Endodermal cell (in vitro differentiated cells): ENCODE measurements at regions not wholly inside any gene's neighbourhood (a gene's known extent, or its start where the extent isn't known, plus 50 kb on each side); places are given as distances from the start of the nearest gene placed in this dataset.
A peak's percentile ranks its signal among the peaks of the same experiment; 100 is the strongest.

Experiments
- DNase-seq: peaks from one replicate; pipeline ENCODE4 v3.0.0-alpha.2; 2017
- H3K27ac ChIP-seq: 2 replicates; pipeline ENCODE4 v1.5.1; 2013; ENCODE audit warnings: mild to moderate bottlenecking, low read depth, low read length, moderate library complexity
- H3K27me3 ChIP-seq: 2 replicates; pipeline ENCODE4 v1.6.1; 2013; ENCODE audit warnings: mild to moderate bottlenecking, low read length, moderate library complexity; ENCODE audit not compliant: insufficient read depth, control insufficient read depth, poor library complexity, severe bottlenecking
- H3K36me3 ChIP-seq: 2 replicates; pipeline ENCODE4 v1.7.0; 2013; ENCODE audit warnings: mild to moderate bottlenecking, low read length, moderate library complexity; ENCODE audit not compliant: control insufficient read depth, insufficient read depth
- H3K4me1 ChIP-seq: one replicate; pipeline ENCODE4 v1.7.0; 2013; ENCODE audit warnings: low read length; ENCODE audit not compliant: control insufficient read depth, insufficient read depth
- H3K4me3 ChIP-seq: 2 replicates; pipeline ENCODE4 v1.5.1; 2013; ENCODE audit warnings: mild to moderate bottlenecking, low read length, moderate library complexity
- H3K9ac ChIP-seq: 2 replicates; pipeline ENCODE4 v1.6.1; 2013; ENCODE audit warnings: mild to moderate bottlenecking, low read length, moderate library complexity; ENCODE audit not compliant: poor library complexity, severe bottlenecking; ENCODE audit errors: extremely low read depth
- H3K9me3 ChIP-seq: 2 replicates; pipeline ENCODE4 v1.6.1; 2013; ENCODE audit warnings: mild to moderate bottlenecking, low read length, moderate library complexity; ENCODE audit not compliant: control insufficient read depth
- H3K27ac Mint-ChIP-seq: 2 replicates; pipeline ENCODE4 v1.8.0; 2020; ENCODE audit warnings: mixed read lengths
- H3K27me3 Mint-ChIP-seq: 2 replicates; pipeline ENCODE4 v1.8.0; 2021; ENCODE audit warnings: mild to moderate bottlenecking, mixed read lengths; ENCODE audit not compliant: insufficient read depth
- H3K36me3 Mint-ChIP-seq: 2 replicates; pipeline ENCODE4 v1.8.0; 2020; ENCODE audit warnings: low read depth, mixed read lengths
- H3K4me1 Mint-ChIP-seq: 2 replicates; pipeline ENCODE4 v1.8.0; 2020; ENCODE audit warnings: mixed read lengths
- H3K4me3 Mint-ChIP-seq: 2 replicates; pipeline ENCODE4 v1.8.0; 2020; ENCODE audit warnings: mild to moderate bottlenecking, moderate library complexity, mixed read lengths
- H3K9me3 Mint-ChIP-seq: 2 replicates; pipeline ENCODE4 v1.8.0; 2020; ENCODE audit warnings: mild to moderate bottlenecking, mixed read lengths
- WGBS, 2 experiments: methylation state at CpG; one replicate each; pipeline versions ENCODE4 v1.1.5 to v1.1.7; 2013; ENCODE audit warnings: missing lambda C conversion rate in 2 of 2, mixed read lengths in 1 of 2; ENCODE audit not compliant: insufficient coverage in 1 of 2, insufficient read length in 1 of 2; 5-methylcytosine and 5-hydroxymethylcytosine counted together
- TF ChIP-seq, protein P1 (sequence below): fragments of 200-600 bp; sonication (generic); conservative IDR thresholded peaks from 2 replicates; pipeline ENCODE4 v1.5.0; 2021; ENCODE audit warnings: antibody characterized with exemption, mild to moderate bottlenecking

DNA sequence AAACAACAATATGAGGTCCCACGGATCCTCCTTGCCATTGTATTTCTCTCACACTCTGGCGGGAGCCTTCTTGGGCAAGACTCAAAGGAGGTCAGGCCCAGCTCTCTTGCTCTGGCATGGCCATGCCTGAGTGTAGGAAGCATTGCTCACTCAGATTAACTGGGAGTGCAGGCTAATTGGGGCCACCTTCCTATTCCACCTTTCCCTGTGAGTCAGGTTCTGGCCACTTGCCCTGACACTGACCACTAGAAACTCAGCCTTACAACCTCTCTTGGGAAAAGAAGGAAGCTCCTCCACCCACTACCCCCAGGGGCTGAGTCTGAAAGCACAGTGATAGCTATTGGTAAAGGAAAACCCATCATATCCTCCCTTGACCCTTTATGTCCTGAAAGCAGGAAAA, 121.8 kb upstream of the NTM start:
- no peak overlapping the region for H3K27ac ChIP-seq
- H3K27me3 ChIP-seq, result no peaks in the 10 kb centered on the region
- no peaks in the 10 kb centered on the region for H3K36me3 Mint-ChIP-seq
- no peak overlapping the region for H3K27ac Mint-ChIP-seq
- H3K4me3 ChIP-seq, result no peak overlapping the region
- DNase-seq, result no peak
- no peaks in the 10 kb centered on the region for H3K36me3 ChIP-seq
- no peak overlapping the region for H3K9ac ChIP-seq
- H3K27me3 Mint-ChIP-seq, result peaks cover 34% of the 10 kb centered on the region
- peaks cover 22% of the 10 kb centered on the region for H3K4me1 ChIP-seq
- H3K4me3 Mint-ChIP-seq, result no peak overlapping the region
- TF ChIP-seq, protein P1, sequence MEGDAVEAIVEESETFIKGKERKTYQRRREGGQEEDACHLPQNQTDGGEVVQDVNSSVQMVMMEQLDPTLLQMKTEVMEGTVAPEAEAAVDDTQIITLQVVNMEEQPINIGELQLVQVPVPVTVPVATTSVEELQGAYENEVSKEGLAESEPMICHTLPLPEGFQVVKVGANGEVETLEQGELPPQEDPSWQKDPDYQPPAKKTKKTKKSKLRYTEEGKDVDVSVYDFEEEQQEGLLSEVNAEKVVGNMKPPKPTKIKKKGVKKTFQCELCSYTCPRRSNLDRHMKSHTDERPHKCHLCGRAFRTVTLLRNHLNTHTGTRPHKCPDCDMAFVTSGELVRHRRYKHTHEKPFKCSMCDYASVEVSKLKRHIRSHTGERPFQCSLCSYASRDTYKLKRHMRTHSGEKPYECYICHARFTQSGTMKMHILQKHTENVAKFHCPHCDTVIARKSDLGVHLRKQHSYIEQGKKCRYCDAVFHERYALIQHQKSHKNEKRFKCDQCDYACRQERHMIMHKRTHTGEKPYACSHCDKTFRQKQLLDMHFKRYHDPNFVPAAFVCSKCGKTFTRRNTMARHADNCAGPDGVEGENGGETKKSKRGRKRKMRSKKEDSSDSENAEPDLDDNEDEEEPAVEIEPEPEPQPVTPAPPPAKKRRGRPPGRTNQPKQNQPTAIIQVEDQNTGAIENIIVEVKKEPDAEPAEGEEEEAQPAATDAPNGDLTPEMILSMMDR, result no peak
- peaks cover 52% of the 10 kb centered on the region for H3K4me1 Mint-ChIP-seq
- H3K9me3 Mint-ChIP-seq, result peaks cover 2% of the 10 kb centered on the region
- WGBS, 2 experiments, result 84 to 90% methylated on average over 2 of the region's 2 CpGs
- H3K9me3 ChIP-seq, result no peaks in the 10 kb centered on the region

- peak overlapping the region; percentile 54 for H3K9ac ChIP-seq
- peaks cover 4% of the 10 kb centered on the region for H3K36me3 Mint-ChIP-seq
- H3K27me3 Mint-ChIP-seq, result peaks cover 22% of the 10 kb centered on the region
- peak overlapping the region; percentile 55 for H3K4me3 Mint-ChIP-seq
- H3K27me3 ChIP-seq, result no peaks in the 10 kb centered on the region
- DNase-seq, result peak; percentile 90
- H3K4me3 ChIP-seq, result peak overlapping the region; percentile 68
- peaks cover 74% of the 10 kb centered on the region for H3K4me1 Mint-ChIP-seq
- peaks cover 11% of the 10 kb centered on the region for H3K4me1 ChIP-seq
- TF ChIP-seq, protein P1, result no peak
- no peak overlapping the region for H3K27ac ChIP-seq
- H3K9me3 ChIP-seq, result no peaks in the 10 kb centered on the region
- WGBS, 2 experiments, result 0 to 2% methylated on average over 1 to 5 of the region's 5 CpGs
- peak overlapping the region; percentile 97 for H3K27ac Mint-ChIP-seq
- H3K9me3 Mint-ChIP-seq, result peaks cover 4% of the 10 kb centered on the region
- H3K36me3 ChIP-seq, result no peaks in the 10 kb centered on the region
Measured at GRCh38 chr11:131253142-131253655, 117.2 kb upstream of the NTM start.

DNA sequence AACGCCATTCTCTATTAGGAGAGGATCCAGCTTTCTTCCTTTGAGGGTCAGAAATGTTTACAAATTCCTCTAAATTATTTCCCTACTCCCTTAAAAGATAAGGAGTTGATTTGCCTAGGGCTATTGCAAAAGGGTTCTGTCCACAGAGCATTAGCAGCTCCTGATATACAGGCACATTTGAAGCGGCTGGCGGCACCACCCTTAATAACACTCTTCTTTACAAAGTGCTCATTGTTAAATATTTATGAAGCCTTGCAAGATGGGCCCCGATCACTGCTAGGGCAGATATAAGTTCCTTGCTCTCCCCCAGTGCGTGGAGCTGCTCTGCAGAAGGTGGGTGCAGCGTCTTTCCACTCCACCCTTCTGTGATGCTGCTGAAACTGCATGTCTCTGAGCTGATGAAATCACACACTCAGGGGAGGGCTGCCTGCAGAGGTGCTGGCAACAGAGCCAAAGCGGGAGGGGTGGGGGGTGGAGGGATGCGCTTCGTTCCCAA, 116.7 kb upstream of the NTM start:
- DNase-seq, result peak; percentile 90
- no peaks in the 10 kb centered on the region for H3K27me3 ChIP-seq
- Mint-ChIP-seq H3K9me3 (peaks cover 9% of the 10 kb centered on the region), H3K4me3 (peak overlapping the region; percentile 55), H3K4me1 (peaks cover 79% of the 10 kb centered on the region), H3K27ac (peak overlapping the region; percentile 97), H3K27me3 (peaks cover 22% of the 10 kb centered on the region), H3K36me3 (peaks cover 8% of the 10 kb centered on the region)
- WGBS, 2 experiments, result 3% methylated on average over 4 to 5 of the region's 9 CpGs
- H3K36me3 ChIP-seq, result no peaks in the 10 kb centered on the region
- peak overlapping the region; percentile 68 for H3K4me3 ChIP-seq
- TF ChIP-seq, protein P1, result no peak
- H3K27ac ChIP-seq, result peak overlapping the region; percentile 33
- no peaks in the 10 kb centered on the region for H3K9me3 ChIP-seq
- H3K4me1 ChIP-seq, result peaks cover 8% of the 10 kb centered on the region
- peak overlapping the region; percentile 54 for H3K9ac ChIP-seq
